GM06990 (cell line): ENCODE measurements at regions not wholly inside any gene's neighbourhood (a gene's known extent, or its start where the extent isn't known, plus 50 kb on each side); places are given as distances from the start of the nearest gene placed in this dataset.

ENCODE experiments used
- DNase-seq: peaks from one replicate; pipeline ENCODE4 v3.0.0-alpha.2; 2011; ENCODE audit not compliant: insufficient read length; ENCODE audit errors: extremely low read depth
- H3K27me3 ChIP-seq: replicated peaks from 2 replicates; pipeline ENCODE4 v1.6.0; 2011; ENCODE audit warnings: low read length; ENCODE audit not compliant: control insufficient read depth, insufficient read depth
- H3K36me3 ChIP-seq: 2 replicates; pipeline ENCODE4 v1.5.1; 2011; ENCODE audit warnings: low read length; ENCODE audit not compliant: control insufficient read depth, insufficient read depth
- H3K4me3 ChIP-seq: replicated peaks from 2 replicates; pipeline ENCODE4 v1.5.1; 2011; ENCODE audit warnings: low read depth, mild to moderate bottlenecking, control low read depth, low read length
- TF ChIP-seq, protein P1 (sequence below): IDR thresholded peaks from 2 replicates; pipeline ENCODE4 v1.5.1; 2011; ENCODE audit warnings: low read length, control low read depth, mild to moderate bottlenecking, inconsistent platforms; ENCODE audit not compliant: insufficient read depth, poor library complexity, severe bottlenecking

DNA sequence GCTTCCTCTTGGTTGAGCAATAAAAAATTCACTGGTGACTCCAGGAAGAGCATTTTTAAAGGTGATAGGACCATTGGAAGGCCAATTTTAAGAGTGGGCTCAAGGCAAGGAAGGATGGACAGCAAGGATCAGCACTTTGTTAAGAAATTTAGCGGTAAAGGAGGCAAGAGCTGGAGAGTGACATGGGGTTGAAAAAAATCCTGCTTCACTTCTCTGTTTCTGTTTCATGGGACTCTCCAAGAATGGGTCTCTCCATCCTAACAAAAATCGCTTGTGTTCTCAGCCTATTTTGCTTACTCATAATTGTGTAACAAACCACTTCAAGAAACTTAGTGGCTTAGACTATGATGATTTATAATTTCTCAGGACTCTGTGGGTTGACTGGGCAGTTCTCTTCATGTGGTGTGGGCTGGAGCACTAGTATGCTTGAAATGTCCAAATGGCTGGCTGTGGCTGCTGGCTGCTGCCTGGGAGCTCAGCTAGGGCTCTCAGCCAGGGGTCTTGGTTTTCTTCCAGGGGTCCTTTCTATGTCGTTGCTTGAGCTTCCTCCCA, 59.8 kb upstream of the ZNRF2 start:
- no peak overlapping the region for H3K4me3 ChIP-seq
- TF ChIP-seq, protein P1, sequence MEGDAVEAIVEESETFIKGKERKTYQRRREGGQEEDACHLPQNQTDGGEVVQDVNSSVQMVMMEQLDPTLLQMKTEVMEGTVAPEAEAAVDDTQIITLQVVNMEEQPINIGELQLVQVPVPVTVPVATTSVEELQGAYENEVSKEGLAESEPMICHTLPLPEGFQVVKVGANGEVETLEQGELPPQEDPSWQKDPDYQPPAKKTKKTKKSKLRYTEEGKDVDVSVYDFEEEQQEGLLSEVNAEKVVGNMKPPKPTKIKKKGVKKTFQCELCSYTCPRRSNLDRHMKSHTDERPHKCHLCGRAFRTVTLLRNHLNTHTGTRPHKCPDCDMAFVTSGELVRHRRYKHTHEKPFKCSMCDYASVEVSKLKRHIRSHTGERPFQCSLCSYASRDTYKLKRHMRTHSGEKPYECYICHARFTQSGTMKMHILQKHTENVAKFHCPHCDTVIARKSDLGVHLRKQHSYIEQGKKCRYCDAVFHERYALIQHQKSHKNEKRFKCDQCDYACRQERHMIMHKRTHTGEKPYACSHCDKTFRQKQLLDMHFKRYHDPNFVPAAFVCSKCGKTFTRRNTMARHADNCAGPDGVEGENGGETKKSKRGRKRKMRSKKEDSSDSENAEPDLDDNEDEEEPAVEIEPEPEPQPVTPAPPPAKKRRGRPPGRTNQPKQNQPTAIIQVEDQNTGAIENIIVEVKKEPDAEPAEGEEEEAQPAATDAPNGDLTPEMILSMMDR: no peak
- H3K36me3 ChIP-seq: no peaks in the 10 kb centered on the region
- H3K27me3 ChIP-seq: no peaks in the 10 kb centered on the region
- peak; percentile 41 for DNase-seq

DNA sequence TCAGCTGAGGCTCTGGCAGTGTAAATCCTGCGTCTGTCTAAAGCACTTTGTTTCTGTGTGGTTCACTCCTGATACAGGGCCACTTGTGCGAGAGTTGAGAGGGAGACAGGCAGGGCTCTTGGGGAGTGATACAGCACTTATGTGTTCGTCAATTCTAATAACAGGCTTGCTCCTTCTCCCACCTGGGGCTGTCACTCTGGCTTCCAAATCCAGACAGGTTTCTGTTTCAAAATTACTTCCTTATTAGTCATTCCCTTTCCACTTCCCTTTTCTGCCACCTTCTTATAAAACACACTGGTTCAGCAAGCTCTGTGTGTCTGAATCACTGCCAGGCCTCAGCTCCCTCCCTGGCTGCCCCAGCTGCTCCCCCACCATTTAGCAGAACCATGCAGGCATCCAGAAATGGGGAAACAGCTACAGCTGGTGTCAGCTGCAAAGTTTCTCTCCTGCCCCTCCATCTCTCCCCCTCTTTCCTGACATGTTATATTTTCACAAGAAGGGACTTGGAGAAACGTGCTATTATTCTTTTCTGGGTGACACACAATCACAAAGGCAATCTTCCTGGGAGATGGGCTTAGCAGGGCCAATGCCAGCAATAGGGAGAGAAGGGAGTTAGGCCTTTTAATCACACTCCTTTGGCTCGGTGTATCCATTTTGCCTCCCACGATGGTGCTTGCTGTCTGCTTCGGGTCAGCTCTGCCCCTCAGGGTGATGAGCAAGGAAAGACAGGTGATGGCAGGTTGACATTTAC, 58.4 kb upstream of the ZNRF2 start:
- Histone ChIP-seq H3K27me3 (no peaks in the 10 kb centered on the region), H3K4me3 (no peak overlapping the region), H3K36me3 (no peaks in the 10 kb centered on the region)
- DNase-seq: peak; percentile 73
- TF ChIP-seq, protein P1: no peak

DNA sequence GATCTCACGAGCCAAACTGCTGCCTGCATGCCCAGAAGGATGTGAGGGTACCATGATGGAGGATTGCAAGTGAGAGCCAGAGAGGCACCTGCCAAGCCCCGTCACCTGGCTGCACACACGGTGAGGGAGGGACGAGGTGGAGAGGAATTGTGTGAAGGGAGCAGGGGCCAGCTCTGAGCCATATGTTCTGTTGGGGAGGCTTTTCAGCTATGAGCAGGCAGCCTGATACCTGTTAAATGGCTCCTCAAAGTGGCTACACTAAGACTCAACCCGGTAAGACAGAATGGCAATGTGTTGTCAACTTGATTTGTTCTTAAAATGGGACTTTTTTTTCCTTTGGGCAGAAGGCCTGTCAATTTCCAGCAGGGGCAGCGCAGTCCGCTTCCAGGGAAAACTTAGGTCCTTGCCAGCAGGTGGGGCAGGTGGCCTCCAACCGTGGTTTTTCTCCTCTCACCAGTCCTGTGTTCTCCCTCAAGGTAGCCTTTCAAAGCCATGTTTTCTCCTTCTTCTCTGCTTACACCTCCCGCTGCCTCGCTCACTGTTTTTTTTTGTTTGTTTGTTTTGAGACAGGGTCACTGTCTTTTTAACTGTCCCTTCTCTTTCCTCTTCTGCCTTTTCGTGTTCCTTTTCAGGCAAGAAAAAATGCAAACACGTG, 57.7 kb upstream of the ZNRF2 start:
- no peak for DNase-seq
- TF ChIP-seq, protein P1: peak; percentile 24
- no peaks in the 10 kb centered on the region for H3K36me3 ChIP-seq
- no peaks in the 10 kb centered on the region for H3K27me3 ChIP-seq
- H3K4me3 ChIP-seq: no peak overlapping the region

DNA sequence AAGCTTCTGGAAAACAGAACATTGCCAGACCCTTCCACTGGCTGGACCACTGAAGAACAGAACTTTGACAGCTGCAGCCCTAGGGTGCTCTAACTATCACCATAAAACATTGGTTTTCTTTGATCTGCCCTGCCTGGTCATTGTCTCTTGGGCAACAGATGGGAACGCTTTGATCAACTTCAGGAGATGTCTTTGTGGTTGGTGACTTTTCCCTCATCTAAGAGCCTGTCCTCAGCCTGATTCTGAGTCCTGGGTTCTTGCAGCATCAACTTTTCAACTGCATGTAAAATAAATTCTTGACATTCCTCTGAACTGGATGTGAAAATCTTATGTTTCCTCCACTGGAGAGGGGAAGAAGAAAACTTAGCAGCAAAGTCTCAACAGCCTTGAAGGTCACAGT, 53.1 kb upstream of the ZNRF2 start:
- Histone ChIP-seq H3K4me3 (no peak overlapping the region), H3K27me3 (no peaks in the 10 kb centered on the region), H3K36me3 (no peaks in the 10 kb centered on the region)
- TF ChIP-seq, protein P1: no peak
- no peak for DNase-seq

DNA sequence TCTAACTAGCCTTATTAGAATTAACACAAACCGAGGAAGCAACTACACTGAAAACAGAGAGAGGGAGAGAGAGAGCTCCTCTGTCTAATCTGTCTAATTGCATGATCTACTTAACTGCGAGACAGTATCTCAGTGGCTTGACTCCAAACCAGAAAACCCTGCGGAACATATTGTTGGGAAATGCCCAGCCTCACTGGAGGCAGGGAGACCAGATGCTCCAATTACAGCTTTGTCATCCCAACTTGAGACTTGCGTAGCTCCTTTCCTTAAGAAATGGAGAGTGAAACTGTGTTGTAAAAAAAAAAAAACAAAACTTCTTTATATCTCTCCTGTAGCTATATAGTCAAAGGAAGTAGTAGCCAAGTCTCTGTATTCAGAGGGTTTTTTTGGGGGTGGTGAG, 52.0 kb upstream of the ZNRF2 start:
- no peak for DNase-seq

More for the DNA sequence above, 52.0 kb upstream of the ZNRF2 start:
- TF ChIP-seq, protein P1: no peak
- H3K27me3 ChIP-seq: no peaks in the 10 kb centered on the region
- H3K36me3 ChIP-seq: no peaks in the 10 kb centered on the region
- H3K4me3 ChIP-seq: no peak overlapping the region
